D721Med (cell line): ENCODE measurements at regions not wholly inside any gene's neighbourhood (a gene's known extent, or its start where the extent isn't known, plus 50 kb on each side); places are given as distances from the start of the nearest gene placed in this dataset.
"Not testable (repeated sequence)": the region's sequence is repeated elsewhere in the genome, so short reads cannot be mapped to it uniquely, and the experiment has no call there.

ENCODE experiments used
- DNase-seq: peaks from one replicate; pipeline ENCODE4 v3.0.0; 2011; ENCODE audit warnings: low spot score; ENCODE audit not compliant: insufficient read length
- FAIRE-seq: peaks from 2 replicates; lab custom pipeline; 2011; peaks lifted over from hg19 to GRCh38; lab: Jason Lieb, UNC
- CTCF ChIP-seq: IDR thresholded peaks from 2 replicates; pipeline ENCODE4 v1.5.1; 2012; ENCODE audit warnings: mild to moderate bottlenecking, control low read depth; ENCODE audit not compliant: insufficient read depth; ENCODE audit errors: missing control alignments

- DNase-seq (no peak), FAIRE-seq (no peak)
- no peak for TF ChIP-seq CTCF
These were observed 226.8 kb upstream of the SGK1 start for GRCh38 chr6:134544737-134545136.

DNA sequence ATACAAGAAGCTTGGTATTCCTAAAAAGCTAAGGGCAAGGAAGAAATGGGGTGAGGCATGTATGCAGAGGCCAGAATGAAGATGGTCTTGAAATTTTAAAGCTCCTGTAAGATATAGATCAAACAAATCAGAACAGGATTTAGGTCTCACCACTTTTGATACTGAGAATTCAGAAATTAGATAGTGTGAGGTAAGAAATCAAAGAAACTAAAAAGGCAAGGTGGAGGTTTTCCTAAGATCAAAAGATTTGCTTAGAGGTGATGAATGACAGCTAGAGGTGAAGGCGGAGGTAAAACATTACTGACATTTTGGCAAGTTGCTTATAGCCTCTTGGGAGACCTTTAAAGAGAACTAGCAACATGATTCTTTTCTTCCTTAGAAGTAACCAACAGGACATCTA is 225.2 kb upstream of the SGK1 start:
- no peak for TF ChIP-seq CTCF
- FAIRE-seq = no peak
- no peak for DNase-seq

GRCh38 chr6:134541001-134541400 is 223.1 kb upstream of the SGK1 start:
- no peak for TF ChIP-seq CTCF
- DNase-seq (no peak), FAIRE-seq (no peak)

GRCh38 chr6:134539865-134540323 is 222.0 kb upstream of the SGK1 start:
- no peak for FAIRE-seq
- no peak for TF ChIP-seq CTCF
- no peak for DNase-seq

GRCh38 chr6:134537765-134538164 is 219.9 kb upstream of the SGK1 start:
- DNase-seq, FAIRE-seq: not testable (repeated sequence)

GRCh38 chr6:134537146-134537555 is 219.2 kb upstream of the SGK1 start:
- no peak for DNase-seq
- no peak for TF ChIP-seq CTCF
- no peak for FAIRE-seq

- FAIRE-seq = no peak
- TF ChIP-seq CTCF = no peak
- no peak for DNase-seq
These were observed 217.9 kb upstream of the SGK1 start for GRCh38 chr6:134535831-134536230.

DNA sequence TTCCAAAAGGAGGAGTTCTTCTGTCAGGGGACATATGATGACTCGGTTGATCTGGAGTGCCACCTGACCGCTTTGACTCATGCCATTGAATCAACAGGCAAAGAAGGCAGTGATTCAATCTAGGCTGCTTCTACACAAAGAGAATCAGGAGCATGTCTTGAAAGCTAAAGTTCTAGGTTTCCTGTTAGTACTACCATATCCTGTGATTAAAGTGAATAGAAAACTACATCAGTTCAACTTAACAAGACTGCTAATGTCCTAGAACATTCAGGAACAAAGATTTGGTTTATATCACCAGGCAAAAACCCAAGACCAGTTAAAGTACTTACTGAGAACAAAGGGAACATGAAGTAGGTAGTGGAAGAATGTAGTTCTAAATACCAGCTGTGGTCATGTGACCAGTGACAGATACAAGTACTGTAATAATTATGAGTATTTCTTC is 216.8 kb upstream of the SGK1 start:
- DNase-seq = no peak
- no peak for FAIRE-seq
- TF ChIP-seq CTCF = no peak
